Lung (tissue), 11 donors: ENCODE measurements at regions not wholly inside any gene's neighbourhood (a gene's known extent, or its start where the extent isn't known, plus 50 kb on each side); places are given as distances from the start of the nearest gene placed in this dataset.

Experiments
- ATAC-seq: fragments of 200-7000 bp; cut with Tn5 transposase; one replicate; pipeline ENCODE4 v1.9.1; 2020; ENCODE audit warnings: moderate number of reproducible peaks; ENCODE audit not compliant: insufficient read depth, low FRiP score
- DNase-seq, 3 donors: peaks; one replicate each; pipeline ENCODE4 v3.0.0-alpha.2; 2013 to 2017
- H3K27ac ChIP-seq, 2 donors: one replicate each; pipeline ENCODE4 v1.5.1; 2013; ENCODE audit warnings: mild to moderate bottlenecking in 2 of 2, moderate library complexity in 2 of 2, control low read depth in 1 of 2, inconsistent platforms in 1 of 2, low read depth in 1 of 2, low read length in 1 of 2
- H3K27me3 ChIP-seq, 3 donors: one replicate each; pipeline ENCODE4 v1.5.1; 2013; ENCODE audit warnings: low read length in 2 of 3; ENCODE audit not compliant: control insufficient read depth in 3 of 3, insufficient read depth in 3 of 3
- H3K36me3 ChIP-seq, 4 donors: one replicate each; pipeline ENCODE4 v1.5.1; 2013; ENCODE audit warnings: low read length in 4 of 4, mild to moderate bottlenecking in 1 of 4, moderate library complexity in 1 of 4; ENCODE audit not compliant: control insufficient read depth in 4 of 4, insufficient read depth in 4 of 4
- H3K4me1 ChIP-seq, 5 donors: one replicate each; pipeline ENCODE4 v1.5.1; 2013; ENCODE audit warnings: low read length in 5 of 5, mild to moderate bottlenecking in 2 of 5, moderate library complexity in 1 of 5; ENCODE audit not compliant: control insufficient read depth in 5 of 5, insufficient read depth in 5 of 5
- H3K4me3 ChIP-seq: one replicate; pipeline ENCODE4 v1.5.1; 2013; ENCODE audit warnings: mild to moderate bottlenecking, control low read depth, moderate library complexity
- H3K9ac ChIP-seq, 2 donors: one replicate each; pipeline ENCODE4 v1.5.1; 2013; ENCODE audit warnings: low read length in 2 of 2, control low read depth in 1 of 2; ENCODE audit not compliant: insufficient read depth in 1 of 2
- H3K9me3 ChIP-seq, 4 donors: one replicate each; pipeline ENCODE4 v1.5.1; 2013; ENCODE audit warnings: low read length in 3 of 4, mild to moderate bottlenecking in 1 of 4, moderate library complexity in 1 of 4; ENCODE audit not compliant: control insufficient read depth in 4 of 4, insufficient read depth in 3 of 4
- WGBS, 2 donors: extraction: QIAGEN DNeasy Blood & Tissue Kit; methylation state at CpG; one replicate each; pipeline ENCODE4 v1.1.7; 2013; 5-methylcytosine and 5-hydroxymethylcytosine counted together
- TF ChIP-seq, protein P1 (sequence below): IDR thresholded peaks from 2 replicates; pipeline ENCODE4 v1.5.1; 2012; ENCODE audit warnings: mild to moderate bottlenecking; ENCODE audit errors: control extremely low read depth, extremely low read depth
- donor health status: control.
- donor health status: control.
- donor health status: Bipolar disorder and iron deficiency.
- donor health status: healthy.
- donor health status: DM: yes; HTN: yes; CAD: no.

GRCh38 chr7:68697796-68698280 lies 900.4 kb upstream of the AUTS2 start:
- no peaks in the 10 kb centered on the region for H3K36me3 ChIP-seq
- WGBS, 2 donors = 49 to 64% methylated on average over 7 of the region's 7 CpGs

GRCh38 chr7:68699090-68699711 lies 899.1 kb upstream of the AUTS2 start:
- DNase-seq (no peak), ATAC-seq (no peak)
- Histone ChIP-seq H3K27ac (no peak overlapping the region), H3K36me3 (no peaks in the 10 kb centered on the region), H3K27me3 (no peaks in the 10 kb centered on the region), H3K9me3 (no peaks in the 10 kb centered on the region), H3K9ac (no peak overlapping the region), H3K4me3 (no peak overlapping the region), H3K4me1 (no peaks in the 10 kb centered on the region)
- 68% methylated on average over 6 of the region's 6 CpGs for WGBS, 2 donors
- TF ChIP-seq, protein P1, sequence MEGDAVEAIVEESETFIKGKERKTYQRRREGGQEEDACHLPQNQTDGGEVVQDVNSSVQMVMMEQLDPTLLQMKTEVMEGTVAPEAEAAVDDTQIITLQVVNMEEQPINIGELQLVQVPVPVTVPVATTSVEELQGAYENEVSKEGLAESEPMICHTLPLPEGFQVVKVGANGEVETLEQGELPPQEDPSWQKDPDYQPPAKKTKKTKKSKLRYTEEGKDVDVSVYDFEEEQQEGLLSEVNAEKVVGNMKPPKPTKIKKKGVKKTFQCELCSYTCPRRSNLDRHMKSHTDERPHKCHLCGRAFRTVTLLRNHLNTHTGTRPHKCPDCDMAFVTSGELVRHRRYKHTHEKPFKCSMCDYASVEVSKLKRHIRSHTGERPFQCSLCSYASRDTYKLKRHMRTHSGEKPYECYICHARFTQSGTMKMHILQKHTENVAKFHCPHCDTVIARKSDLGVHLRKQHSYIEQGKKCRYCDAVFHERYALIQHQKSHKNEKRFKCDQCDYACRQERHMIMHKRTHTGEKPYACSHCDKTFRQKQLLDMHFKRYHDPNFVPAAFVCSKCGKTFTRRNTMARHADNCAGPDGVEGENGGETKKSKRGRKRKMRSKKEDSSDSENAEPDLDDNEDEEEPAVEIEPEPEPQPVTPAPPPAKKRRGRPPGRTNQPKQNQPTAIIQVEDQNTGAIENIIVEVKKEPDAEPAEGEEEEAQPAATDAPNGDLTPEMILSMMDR = no peak

More at GRCh38 chr7:68697796-68698280, 900.4 kb upstream of the AUTS2 start:
- Histone ChIP-seq H3K27me3 (no peaks in the 10 kb centered on the region), H3K4me3 (peak overlapping the region; percentile 8), H3K9ac (no peak overlapping the region), H3K9me3 (peaks cover 0 to 3% (median 0%) of the 10 kb centered on the region in 4 donors), H3K4me1 (no peaks in the 10 kb centered on the region), H3K27ac (no peak overlapping the region)
- TF ChIP-seq, protein P1 = no peak
- no peak for ATAC-seq
- peak in 2 of 3 donors; percentile 13 to 26 for DNase-seq

- H3K9me3 ChIP-seq = no peaks in the 10 kb centered on the region
- no peaks in the 10 kb centered on the region for H3K4me1 ChIP-seq
- TF ChIP-seq, protein P1 = no peak
- H3K27ac ChIP-seq = no peak overlapping the region
- ATAC-seq (no peak), DNase-seq (no peak)
- no peak overlapping the region for H3K4me3 ChIP-seq
- no peaks in the 10 kb centered on the region for H3K27me3 ChIP-seq
- WGBS, 2 donors = 78 to 84% methylated on average over 3 of the region's 3 CpGs
- H3K9ac ChIP-seq = no peak overlapping the region
- H3K36me3 ChIP-seq = no peaks in the 10 kb centered on the region
These were observed 897.9 kb upstream of the AUTS2 start for GRCh38 chr7:68700414-68700813.

DNA sequence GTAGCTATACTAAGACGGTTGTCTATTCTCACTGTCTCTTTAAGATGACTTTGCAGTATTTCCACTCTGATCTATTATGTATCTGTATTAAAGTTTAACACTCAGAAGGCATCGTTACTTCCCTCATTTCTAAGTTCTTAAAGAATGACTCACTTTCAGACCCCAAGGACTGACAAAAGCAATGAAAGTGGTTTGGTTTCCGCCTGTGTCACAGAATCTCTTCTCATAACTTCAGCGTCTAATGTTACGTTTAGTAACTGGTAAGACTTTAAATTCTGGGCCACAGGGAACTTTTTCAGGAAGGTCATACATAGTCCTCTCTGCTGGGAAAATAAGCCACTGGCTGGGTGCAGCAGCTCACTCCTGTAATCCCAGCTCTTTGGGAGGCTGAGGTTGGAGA lies 892.0 kb upstream of the AUTS2 start:
- H3K27me3 ChIP-seq = no peaks in the 10 kb centered on the region

More for the DNA sequence above, 892.0 kb upstream of the AUTS2 start:
- TF ChIP-seq, protein P1 = no peak
- no peak for DNase-seq
- Histone ChIP-seq H3K9ac (no peak overlapping the region), H3K36me3 (no peaks in the 10 kb centered on the region), H3K9me3 (peaks cover 0 to 2% (median 0%) of the 10 kb centered on the region in 4 donors), H3K4me3 (no peak overlapping the region), H3K27ac (no peak overlapping the region), H3K4me1 (no peaks in the 10 kb centered on the region)
- no peak for ATAC-seq
- WGBS, 2 donors = 67 to 72% methylated on average over 5 of the region's 5 CpGs
